HepG2 (cell line): ENCODE measurements at regions not wholly inside any gene's neighbourhood (a gene's known extent, or its start where the extent isn't known, plus 50 kb on each side); places are given as distances from the start of the nearest gene placed in this dataset.

Experiments
- ATAC-seq: fragments of 200-7000 bp; cut with Tn5 transposase; 3 replicates; pipeline ENCODE4 v1.9.1; 2020; ENCODE audit warnings: mild to moderate bottlenecking, moderate library complexity
- BruUV-seq: library from RNA; stranded (reverse); fragments of 400-500 nt; replicated peaks from 2 replicates; lab custom pipeline; 2021; lab: Mats Ljungman, UMichigan
- CTCF ChIA-PET: fragments of 300-600 bp; formaldehyde crosslinking; extraction: SDS; loops from one replicate; lab custom pipeline; 2021; ENCODE audit warnings: low total read pairs, inconsistent platforms, low intra/inter-chr PET ratio; lab: Yijun Ruan, JAX
- POLR2A ChIA-PET: fragments of 350-600 bp; sonication (Branson Sonifier 250); formaldehyde crosslinking; loops from one replicate; lab custom pipeline; 2020; ENCODE audit warnings: antibody characterized with exemption, inconsistent platforms; lab: Yijun Ruan, JAX
- DNase-seq: peaks from one replicate; pipeline ENCODE4 v3.0.0-alpha.2; 2015; ENCODE audit warnings: low spot score
- FAIRE-seq: peaks from 3 replicates; lab custom pipeline; 2011; peaks lifted over from hg19 to GRCh38; lab: Jason Lieb, UNC
- H2AFZ ChIP-seq: one replicate; pipeline ENCODE4 v1.6.1; 2011; ENCODE audit warnings: low read length, inconsistent platforms
- H3K27ac ChIP-seq: fragments of 300-600 bp; 3 replicates; pipeline ENCODE4 v1.8.0; 2011; ENCODE audit warnings: mixed run types, mild to moderate bottlenecking, mixed read lengths, low read length, inconsistent platforms; ENCODE audit not compliant: insufficient read depth; ENCODE audit errors: extremely low read length
- H3K27me3 ChIP-seq, 2 experiments: fragments of 200-600 bp in 1 of 2; 2 replicates in 1 of 2; 3 replicates in 1 of 2; pipeline versions ENCODE4 v1.6.0 to v1.8.0; 2011; ENCODE audit warnings: low read length in 2 of 2, mild to moderate bottlenecking in 2 of 2, moderate library complexity in 2 of 2, inconsistent platforms in 1 of 2; ENCODE audit not compliant: insufficient read depth in 2 of 2, control insufficient read depth in 1 of 2
- H3K36me3 ChIP-seq, 2 experiments: fragments of 200-600 bp in 1 of 2; replicated peaks in 1 of 2; 2 replicates in 1 of 2; 3 replicates in 1 of 2; pipeline versions ENCODE4 v1.5.1 to v1.8.0; 2011; ENCODE audit warnings: low read length in 2 of 2, inconsistent platforms in 1 of 2; ENCODE audit not compliant: insufficient read depth in 2 of 2, control insufficient read depth in 1 of 2
- H3K4me1 ChIP-seq: 2 replicates; pipeline ENCODE4 v1.5.1; 2012; ENCODE audit warnings: low read length, inconsistent platforms; ENCODE audit not compliant: insufficient read depth
- H3K4me2 ChIP-seq: 2 replicates; pipeline ENCODE4 v1.6.0; 2011; ENCODE audit warnings: low read depth, low read length, inconsistent platforms
- H3K4me3 ChIP-seq, 3 experiments: fragments of 200-600 bp in 1 of 3; sonication (generic), shearing (Covaris generic) in 1 of 3; replicated peaks in 1 of 3; 2 replicates each; pipeline ENCODE4 v1.5.1; 2011 to 2016; ENCODE audit warnings: low read length in 3 of 3, inconsistent platforms in 2 of 3, low read depth in 2 of 3, mild to moderate bottlenecking in 2 of 3, control low read depth in 1 of 3, mixed read lengths in 1 of 3; ENCODE audit not compliant: insufficient read depth in 1 of 3
- H3K79me2 ChIP-seq: one replicate; pipeline ENCODE4 v1.6.1; 2011; ENCODE audit warnings: low read length, inconsistent platforms; ENCODE audit not compliant: insufficient read depth
- H3K9ac ChIP-seq: 2 replicates; pipeline ENCODE4 v1.6.0; 2011; ENCODE audit warnings: mild to moderate bottlenecking, low read depth, low read length, inconsistent platforms; ENCODE audit not compliant: insufficient read depth
- H3K9me3 ChIP-seq: 2 replicates; pipeline ENCODE4 v1.5.1; 2012; ENCODE audit warnings: mild to moderate bottlenecking, low read length
- H4K20me1 ChIP-seq: 2 replicates; pipeline ENCODE4 v1.6.0; 2011; ENCODE audit warnings: inconsistent platforms, mild to moderate bottlenecking, low read length, moderate library complexity; ENCODE audit not compliant: insufficient read depth
- ATF1 ChIP-seq: IDR thresholded peaks from 2 replicates; pipeline ENCODE4 v1.6.1; 2016; ENCODE audit warnings: mild to moderate bottlenecking, control low read depth
- FOXJ3 ChIP-seq: sonication (generic); formaldehyde crosslinking; IDR thresholded peaks from 2 replicates; pipeline ENCODE4 v1.4.0; 2020; ENCODE audit warnings: missing genetic modification reagents, mild to moderate bottlenecking, borderline replicate concordance
- FOXK1 ChIP-seq: sonication (generic); formaldehyde crosslinking; IDR thresholded peaks from 2 replicates; pipeline ENCODE4 v1.4.0; 2020; ENCODE audit warnings: low read depth, missing genetic modification reagents, borderline replicate concordance
- FUBP1 ChIP-seq: sonication (generic); formaldehyde crosslinking; IDR thresholded peaks from 2 replicates; pipeline ENCODE4 v1.5.1; 2020; ENCODE audit warnings: missing genetic modification reagents, mild to moderate bottlenecking, borderline replicate concordance
- HOXA3 ChIP-seq: sonication (generic); formaldehyde crosslinking; IDR thresholded peaks from 2 replicates; pipeline ENCODE4 v1.5.0; 2020; ENCODE audit warnings: missing genetic modification reagents
- MED13 ChIP-seq: sonication (generic); formaldehyde crosslinking; IDR thresholded peaks from 2 replicates; pipeline ENCODE4 v1.5.0; 2020; ENCODE audit warnings: missing genetic modification reagents
- NFATC3 ChIP-seq: sonication (generic); formaldehyde crosslinking; IDR thresholded peaks from 2 replicates; pipeline ENCODE4 v1.5.1; 2020; ENCODE audit warnings: mild to moderate bottlenecking, missing genetic modification reagents
- PRPF4 ChIP-seq: fragments of 200-400 bp; formaldehyde crosslinking; IDR thresholded peaks from 2 replicates; pipeline ENCODE4 v1.6.1; 2016; ENCODE audit warnings: low read length, low read depth; ENCODE audit not compliant: poor library complexity, severe bottlenecking
- RNF219 ChIP-seq: sonication (generic); formaldehyde crosslinking; IDR thresholded peaks from 2 replicates; pipeline ENCODE4 v1.5.0; 2020; ENCODE audit warnings: mild to moderate bottlenecking, missing genetic modification reagents
- SKIL ChIP-seq: sonication (generic); formaldehyde crosslinking; IDR thresholded peaks from 2 replicates; pipeline ENCODE4 v1.8.0; 2022; ENCODE audit warnings: missing genetic modification reagents, mild to moderate bottlenecking, moderate library complexity, borderline replicate concordance
- SYNCRIP ChIP-seq: fragments of 200-400 bp; formaldehyde crosslinking; IDR thresholded peaks from 2 replicates; pipeline ENCODE4 v1.6.1; 2018; ENCODE audit warnings: mild to moderate bottlenecking, low read depth, low read length; ENCODE audit not compliant: insufficient read depth
- ZC3H4 ChIP-seq: sonication (generic); formaldehyde crosslinking; IDR thresholded peaks from 2 replicates; pipeline ENCODE4 v1.4.0; 2020; ENCODE audit warnings: missing genetic modification reagents, borderline replicate concordance
- ZFP82 ChIP-seq: sonication (generic); formaldehyde crosslinking; IDR thresholded peaks from 2 replicates; pipeline ENCODE4 v1.5.1; 2020; ENCODE audit warnings: mild to moderate bottlenecking, missing genetic modification reagents, borderline replicate concordance
- ZNF264 ChIP-seq: sonication (generic); formaldehyde crosslinking; IDR thresholded peaks from 2 replicates; pipeline ENCODE4 v1.4.0; 2020; ENCODE audit warnings: missing genetic modification reagents
- ZNF598 ChIP-seq: sonication (generic); formaldehyde crosslinking; IDR thresholded peaks from 2 replicates; pipeline ENCODE4 v1.5.1; 2020; ENCODE audit warnings: mild to moderate bottlenecking, missing genetic modification reagents, borderline replicate concordance
- ZNF841 ChIP-seq: sonication (generic); formaldehyde crosslinking; IDR thresholded peaks from 2 replicates; pipeline ENCODE4 v1.8.1; 2023; ENCODE audit warnings: missing genetic modification reagents, borderline replicate concordance
- WGBS: methylation state at CpG from one replicate; pipeline ENCODE4 v1.1.6; 2017; ENCODE audit warnings: low lambda C conversion rate; 5-methylcytosine and 5-hydroxymethylcytosine counted together
- in situ Hi-C: cut with HindIII; loops from 2 replicates; pipeline ENCODE4 v1.10.0; 2017; ENCODE audit warnings: low pct_unique_long_range_greater_than_20kb; ENCODE audit not compliant: extremely low pct_ligation_motif_present
- intact Hi-C: fragments of 100-400 bp; cut with micrococcal nuclease; formaldehyde crosslinking; loops from one replicate; pipeline ENCODE4 v1.10.0; 2022; ENCODE audit not compliant: unreplicated experiment
- TF ChIP-seq, protein P1 (sequence below): sonication (generic); formaldehyde crosslinking; IDR thresholded peaks from 2 replicates; pipeline ENCODE4 v1.4.0; 2020; ENCODE audit warnings: mild to moderate bottlenecking, missing genetic modification reagents

- no peak for FAIRE-seq
- BruUV-seq: no TSS peak
- no peaks in the 10 kb centered on the region for H3K4me1 ChIP-seq
- no peak overlapping the region for H3K4me2 ChIP-seq
- H3K9me3 ChIP-seq: no peaks in the 10 kb centered on the region
- POLR2A ChIA-PET: no interaction called here
- H3K9ac ChIP-seq: no peak overlapping the region
- H3K4me3 ChIP-seq: no peak overlapping the region
- H4K20me1 ChIP-seq: no peaks in the 10 kb centered on the region
- no peak overlapping the region for H2AFZ ChIP-seq
- no peaks in the 10 kb centered on the region for H3K36me3 ChIP-seq
- no peak for DNase-seq
- no peak for ATAC-seq
- CTCF ChIA-PET: no interaction called here
- in situ Hi-C loops: no loop called here
- intact Hi-C loops: no loop called here
- peaks cover 0 to 1% of the 10 kb centered on the region in 2 experiments; a peak in 3 of 5 replicates for H3K27me3 ChIP-seq
- no peaks in the 10 kb centered on the region for H3K79me2 ChIP-seq
- WGBS: 29% methylated on average over 9 of the region's 9 CpGs
- H3K27ac ChIP-seq: no peak overlapping the region
- TF ChIP-seq FOXJ3 (CRISPR knock-in tag): no peak
- no peak for TF ChIP-seq RNF219 (CRISPR knock-in tag)
- no peak for TF ChIP-seq ATF1 (CRISPR knock-in tag)
- TF ChIP-seq NFATC3 (CRISPR knock-in tag): no peak
- no peak for TF ChIP-seq ZNF598 (CRISPR knock-in tag)
- TF ChIP-seq ZC3H4: no peak
- no peak for TF ChIP-seq HOXA3
- no peak for TF ChIP-seq MED13 (CRISPR knock-in tag)
- no peak for TF ChIP-seq PRPF4
- TF ChIP-seq ZNF841 (CRISPR knock-in tag): no peak
- TF ChIP-seq FOXK1 (CRISPR knock-in tag): no peak
- TF ChIP-seq FUBP1 (CRISPR knock-in tag): no peak
- TF ChIP-seq, protein P1, sequence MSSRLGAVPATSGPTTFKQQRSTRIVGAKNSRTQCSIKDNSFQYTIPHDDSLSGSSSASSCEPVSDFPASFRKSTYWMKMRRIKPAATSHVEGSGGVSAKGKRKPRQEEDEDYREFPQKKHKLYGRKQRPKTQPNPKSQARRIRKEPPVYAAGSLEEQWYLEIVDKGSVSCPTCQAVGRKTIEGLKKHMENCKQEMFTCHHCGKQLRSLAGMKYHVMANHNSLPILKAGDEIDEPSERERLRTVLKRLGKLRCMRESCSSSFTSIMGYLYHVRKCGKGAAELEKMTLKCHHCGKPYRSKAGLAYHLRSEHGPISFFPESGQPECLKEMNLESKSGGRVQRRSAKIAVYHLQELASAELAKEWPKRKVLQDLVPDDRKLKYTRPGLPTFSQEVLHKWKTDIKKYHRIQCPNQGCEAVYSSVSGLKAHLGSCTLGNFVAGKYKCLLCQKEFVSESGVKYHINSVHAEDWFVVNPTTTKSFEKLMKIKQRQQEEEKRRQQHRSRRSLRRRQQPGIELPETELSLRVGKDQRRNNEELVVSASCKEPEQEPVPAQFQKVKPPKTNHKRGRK: no peak
- TF ChIP-seq ZNF264 (CRISPR knock-in tag): no peak
- TF ChIP-seq SYNCRIP: no peak
- TF ChIP-seq SKIL (CRISPR knock-in tag): no peak
- no peak for TF ChIP-seq ZFP82 (CRISPR knock-in tag)
Observed at GRCh38 chr19:30289336-30289735, 82.8 kb upstream of the ZNF536 start.
